ENCODE measurements at regions not wholly inside any gene's neighbourhood (a gene's known extent, or its start where the extent isn't known, plus 50 kb on each side); places are given as distances from the start of the nearest gene placed in this dataset.

- TF ChIP-seq CTCF (IDR thresholded peaks at IDR 0.05) = no peak
- TF ChIP-seq POLR2AphosphoS5 (IDR thresholded peaks at IDR 0.05) = no peak
- TF ChIP-seq POLR2A (IDR thresholded peaks at IDR 0.05) = no peak
- no peak for TF ChIP-seq EP300 (IDR thresholded peaks at IDR 0.05)
- no peak overlapping the region for H3K4me3 ChIP-seq
- H3K4me1 ChIP-seq = no peaks in the 10 kb centered on the region
- no peaks in the 10 kb centered on the region for H3K9me3 ChIP-seq
- H3K27me3 ChIP-seq = no peaks in the 10 kb centered on the region
- H3K27ac ChIP-seq = no peak overlapping the region
- no peaks in the 10 kb centered on the region for H3K36me3 ChIP-seq
- DNase-seq (ENCODE audit: low spot score in 2 of 2) = no peak
- 94% methylated on average over 1 of the region's 1 CpG for WGBS
Measured at GRCh38 chr18:76177160-76177559, 317.9 kb downstream of the ZNF516 start.

- no peaks in the 10 kb centered on the region for H3K4me1 ChIP-seq
- TF ChIP-seq POLR2A (IDR thresholded peaks at IDR 0.05) (no peak), POLR2AphosphoS5 (IDR thresholded peaks at IDR 0.05) (no peak), CTCF (IDR thresholded peaks at IDR 0.05) (no peak), EP300 (IDR thresholded peaks at IDR 0.05) (no peak)
- H3K9me3 ChIP-seq = no peaks in the 10 kb centered on the region
- no peaks in the 10 kb centered on the region for H3K27me3 ChIP-seq
- no peaks in the 10 kb centered on the region for H3K36me3 ChIP-seq
- no peak overlapping the region for H3K4me3 ChIP-seq
- DNase-seq (ENCODE audit: low spot score in 2 of 2) = no peak
- 91% methylated on average over 2 of the region's 2 CpGs for WGBS
- no peak overlapping the region for H3K27ac ChIP-seq
Measured at GRCh38 chr18:76174451-76174850, 320.6 kb downstream of the ZNF516 start.

- no peak for DNase-seq (ENCODE audit: low spot score in 2 of 2)
- Histone ChIP-seq H3K27me3 (no peaks in the 10 kb centered on the region), H3K9me3 (no peaks in the 10 kb centered on the region), H3K4me1 (no peaks in the 10 kb centered on the region), H3K4me3 (no peak overlapping the region), H3K27ac (no peak overlapping the region), H3K36me3 (no peaks in the 10 kb centered on the region)
- 71% methylated on average over 5 of the region's 6 CpGs for WGBS
- no peak for TF ChIP-seq CTCF (IDR thresholded peaks at IDR 0.05)
- TF ChIP-seq POLR2AphosphoS5 (IDR thresholded peaks at IDR 0.05) = no peak
- no peak for TF ChIP-seq EP300 (IDR thresholded peaks at IDR 0.05)
- no peak for TF ChIP-seq POLR2A (IDR thresholded peaks at IDR 0.05)
Measured at GRCh38 chr18:76169733-76170132, 325.3 kb downstream of the ZNF516 start.

- DNase-seq (ENCODE audit: low spot score in 2 of 2) = no peak
- 59% methylated on average over 12 of the region's 12 CpGs for WGBS
- TF ChIP-seq CTCF (IDR thresholded peaks at IDR 0.05) (no peak), POLR2AphosphoS5 (IDR thresholded peaks at IDR 0.05) (no peak), EP300 (IDR thresholded peaks at IDR 0.05) (no peak), POLR2A (IDR thresholded peaks at IDR 0.05) (no peak)
Measured at GRCh38 chr18:76167845-76168621, 327.0 kb downstream of the ZNF516 start.

GRCh38 chr18:76167410-76167809 is 327.6 kb downstream of the ZNF516 start:
- 56% methylated on average over 6 of the region's 6 CpGs for WGBS
- Histone ChIP-seq H3K27me3 (no peaks in the 10 kb centered on the region), H3K9me3 (no peaks in the 10 kb centered on the region), H3K4me3 (no peak overlapping the region), H3K36me3 (no peaks in the 10 kb centered on the region), H3K27ac (no peak overlapping the region), H3K4me1 (no peaks in the 10 kb centered on the region)
- no peak for TF ChIP-seq POLR2A (IDR thresholded peaks at IDR 0.05)
- no peak for TF ChIP-seq POLR2AphosphoS5 (IDR thresholded peaks at IDR 0.05)
- TF ChIP-seq CTCF (IDR thresholded peaks at IDR 0.05) = no peak
- no peak for TF ChIP-seq EP300 (IDR thresholded peaks at IDR 0.05)
- no peak for DNase-seq (ENCODE audit: low spot score in 2 of 2)

More at GRCh38 chr18:76167845-76168621, 327.0 kb downstream of the ZNF516 start:
- no peaks in the 10 kb centered on the region for H3K36me3 ChIP-seq
- H3K27me3 ChIP-seq = no peaks in the 10 kb centered on the region
- no peak overlapping the region for H3K4me3 ChIP-seq
- H3K27ac ChIP-seq = no peak overlapping the region
- no peaks in the 10 kb centered on the region for H3K9me3 ChIP-seq
- no peaks in the 10 kb centered on the region for H3K4me1 ChIP-seq

Data from suprapubic skin (tissue), 4 donors.